Endothelial cell of umbilical vein (primary cell): ENCODE measurements at regions not wholly inside any gene's neighbourhood (a gene's known extent, or its start where the extent isn't known, plus 50 kb on each side); places are given as distances from the start of the nearest gene placed in this dataset.

ENCODE experiments used
- BruUV-seq: library from RNA; stranded (reverse); fragments of 400-500 nt; replicated peaks from 2 replicates; lab custom pipeline; 2021; lab: Mats Ljungman, UMichigan
- CTCF ChIA-PET: fragments of 300-600, 350-600 bp; sonication (Branson Sonifier 250); formaldehyde crosslinking; loops from one replicate; lab custom pipeline; 2021; ENCODE audit warnings: antibody characterized with exemption, inconsistent platforms; lab: Charles Lee
- POLR2A ChIA-PET: fragments of 300-600, 350-600 bp; sonication (Branson Sonifier 250); formaldehyde crosslinking; loops from one replicate; lab custom pipeline; 2021; ENCODE audit warnings: antibody characterized with exemption, inconsistent platforms; lab: Charles Lee
- DNase-seq: peaks from one replicate; pipeline ENCODE4 v3.0.0-alpha.2; 2011; ENCODE audit warnings: low read depth, low spot score
- FAIRE-seq: peaks from 2 replicates; lab custom pipeline; 2011; peaks lifted over from hg19 to GRCh38; lab: Jason Lieb, UNC
- H2AFZ ChIP-seq: 2 replicates; pipeline ENCODE4 v1.6.0; 2012; ENCODE audit warnings: low read depth, low read length, control low read depth, inconsistent platforms
- H3K27ac ChIP-seq: 2 replicates; pipeline ENCODE4 v1.5.1; 2011; ENCODE audit warnings: low read depth, mild to moderate bottlenecking, control low read depth, low read length, moderate library complexity; ENCODE audit not compliant: insufficient read depth
- H3K27me3 ChIP-seq, 2 experiments: 2 replicates each; pipeline versions ENCODE4 v1.6.0 to v1.6.1; 2011; ENCODE audit warnings: low read length in 2 of 2, mixed read lengths in 1 of 2; ENCODE audit not compliant: control insufficient read depth in 2 of 2, insufficient read depth in 2 of 2
- H3K36me3 ChIP-seq, 2 experiments: 2 replicates in 1 of 2; 3 replicates in 1 of 2; pipeline ENCODE4 v1.5.1; 2011; ENCODE audit warnings: low read length in 2 of 2, mild to moderate bottlenecking in 1 of 2, moderate library complexity in 1 of 2; ENCODE audit not compliant: control insufficient read depth in 2 of 2, insufficient read depth in 2 of 2; ENCODE audit errors: extremely low read depth in 1 of 2
- H3K4me1 ChIP-seq: 3 replicates; pipeline ENCODE4 v1.5.1; 2011; ENCODE audit warnings: mild to moderate bottlenecking, low read length; ENCODE audit not compliant: control insufficient read depth, insufficient read depth; ENCODE audit errors: extremely low read depth
- H3K4me2 ChIP-seq: 2 replicates; pipeline ENCODE4 v1.6.1; 2011; ENCODE audit warnings: low read length, control low read depth, mixed read lengths; ENCODE audit not compliant: insufficient read depth
- H3K4me3 ChIP-seq, 3 experiments: fragments of 200-600 bp in 1 of 3; sonication (generic), shearing (Covaris generic) in 1 of 3; replicated peaks in 1 of 3; 2 replicates each; pipeline ENCODE4 v1.5.1; 2011 to 2016; ENCODE audit warnings: control low read depth in 3 of 3, low read length in 3 of 3, mild to moderate bottlenecking in 2 of 3, inconsistent platforms in 1 of 3, low read depth in 1 of 3, moderate library complexity in 1 of 3; ENCODE audit not compliant: insufficient read depth in 1 of 3
- H3K79me2 ChIP-seq: 2 replicates; pipeline ENCODE4 v1.6.0; 2012; ENCODE audit warnings: low read length, inconsistent platforms; ENCODE audit not compliant: control insufficient read depth, insufficient read depth
- H3K9ac ChIP-seq: replicated peaks from 2 replicates; pipeline ENCODE3; 2011; ENCODE audit warnings: low read length, control low read depth; ENCODE audit not compliant: insufficient read depth; ENCODE audit errors: extremely low read depth
- H3K9me1 ChIP-seq: replicated peaks from 3 replicates; pipeline ENCODE4 v1.6.0; 2011; ENCODE audit warnings: mild to moderate bottlenecking, low read length; ENCODE audit not compliant: control insufficient read depth, insufficient read depth; ENCODE audit errors: extremely low read depth
- H3K9me3 ChIP-seq: replicated peaks from 2 replicates; pipeline ENCODE4 v1.5.1; 2012; ENCODE audit warnings: low read length, inconsistent platforms; ENCODE audit not compliant: control insufficient read depth, insufficient read depth
- H4K20me1 ChIP-seq: replicated peaks from 2 replicates; pipeline ENCODE3; 2011; ENCODE audit warnings: mild to moderate bottlenecking, low read length; ENCODE audit not compliant: control insufficient read depth, insufficient read depth; ENCODE audit errors: extremely low read depth
- CTCF ChIP-seq, 2 donors: IDR thresholded peaks; 1 replicate in 1 of 2; 2 replicates in 1 of 2; pipeline ENCODE4 v1.5.1; 2011; ENCODE audit warnings: low read length in 2 of 2, mild to moderate bottlenecking in 2 of 2, moderate library complexity in 2 of 2, control low read depth in 1 of 2, inconsistent platforms in 1 of 2, low read depth in 1 of 2; ENCODE audit not compliant: insufficient read depth in 1 of 2; ENCODE audit errors: extremely low read depth in 1 of 2
- EZH2 ChIP-seq: IDR thresholded peaks from 2 replicates; pipeline ENCODE4 v1.6.1; 2012; ENCODE audit warnings: borderline replicate concordance, low read depth, mild to moderate bottlenecking, moderate library complexity, low read length, inconsistent platforms; ENCODE audit not compliant: severe bottlenecking
- FOS ChIP-seq: IDR thresholded peaks from 2 replicates; pipeline ENCODE4 v1.6.1; 2011; ENCODE audit warnings: mild to moderate bottlenecking, low read length, moderate library complexity, borderline replicate concordance; ENCODE audit not compliant: insufficient read depth
- GATA2 ChIP-seq: IDR thresholded peaks from 2 replicates; pipeline ENCODE4 v1.7.0; 2011; ENCODE audit warnings: low read depth, mild to moderate bottlenecking, moderate library complexity, mixed read lengths, low read length; ENCODE audit not compliant: insufficient read length, insufficient read depth
- JUN ChIP-seq: IDR thresholded peaks from 2 replicates; pipeline ENCODE4 v1.6.1; 2011; ENCODE audit warnings: borderline replicate concordance, low read depth; ENCODE audit not compliant: insufficient read length, insufficient read depth
- MAX ChIP-seq: IDR thresholded peaks from 2 replicates; pipeline ENCODE4 v1.6.1; 2011; ENCODE audit not compliant: insufficient read depth, insufficient read length
- MYC ChIP-seq: IDR thresholded peaks from one replicate; pipeline ENCODE4 v1.6.1; 2011; ENCODE audit warnings: mild to moderate bottlenecking, low read depth, low read length
- POLR2A ChIP-seq: IDR thresholded peaks from 2 replicates; pipeline ENCODE4 v1.6.1; 2012; ENCODE audit warnings: low read depth, mild to moderate bottlenecking, control low read depth, low read length
- POLR2AphosphoS5 ChIP-seq: IDR thresholded peaks from 2 replicates; pipeline ENCODE4 v1.6.1; 2012; ENCODE audit warnings: low read depth, mild to moderate bottlenecking, control low read depth, low read length, moderate library complexity; ENCODE audit not compliant: insufficient read depth
- dilution Hi-C: fragments of 300-500 bp; cut with MboI; formaldehyde crosslinking; loops from one replicate; pipeline ENCODE4 v1.15.0; 2019; ENCODE audit warnings: low sequenced_read_pairs; ENCODE audit not compliant: extremely low pct_ligation_motif_present
- intact Hi-C: fragments of 100-400 bp; cut with micrococcal nuclease; formaldehyde crosslinking; loops from one replicate; pipeline ENCODE4 v1.10.0; 2022

GRCh38 chr3:159723295-159723694, 265.3 kb upstream of the IL12A start:
- peaks cover 23% of the 10 kb centered on the region for H3K4me1 ChIP-seq
- dilution Hi-C loops, result no loop called here
- no peak overlapping the region for H3K27ac ChIP-seq
- H4K20me1 ChIP-seq, result no peaks in the 10 kb centered on the region
- FAIRE-seq, result no peak
- no TSS peak for BruUV-seq
- H3K9me1 ChIP-seq, result no peaks in the 10 kb centered on the region
- TF ChIP-seq CTCF (IDR thresholded peaks at IDR 0.05; ENCODE audit: extremely low read depth in 1 of 2, insufficient read depth in 1 of 2, low read depth in 1 of 2, low read length in 2 of 2) (no peak), MYC (no peak), FOS (no peak), GATA2 (no peak), EZH2 (no peak), JUN (no peak), POLR2A (no peak), POLR2AphosphoS5 (no peak), MAX (no peak)
- no peak for DNase-seq
- H3K9me3 ChIP-seq, result no peaks in the 10 kb centered on the region
- H3K9ac ChIP-seq, result no peak overlapping the region
- no peaks in the 10 kb centered on the region for H3K79me2 ChIP-seq
- CTCF ChIA-PET, result interaction anchor here (0.9 to 1.4 kb wide), 2 partner anchors 11 kb away, joined by 5 read pairs; no protein-coding TSS in a partner anchor
- no peak overlapping the region for H2AFZ ChIP-seq
- peaks cover 2 to 5% of the 10 kb centered on the region in 2 experiments for H3K27me3 ChIP-seq
- H3K4me3 ChIP-seq, result no peak overlapping the region
- no peak overlapping the region for H3K4me2 ChIP-seq
- H3K36me3 ChIP-seq, result no peaks in the 10 kb centered on the region
- intact Hi-C loops, result no loop called here
- POLR2A ChIA-PET, result no interaction called here
